Mucosa of gallbladder (tissue), 1 donor: ENCODE measurements at regions not wholly inside any gene's neighbourhood (a gene's known extent, or its start where the extent isn't known, plus 50 kb on each side); places are given as distances from the start of the nearest gene placed in this dataset.
"Not testable (repeated sequence)": the region's sequence is repeated elsewhere in the genome, so short reads cannot be mapped to it uniquely, and the experiment has no call there.

ENCODE experiments used
- DNase-seq: peaks from one replicate; pipeline ENCODE4 v3.0.0-alpha.2; 2020; ENCODE audit warnings: low spot score
- donor health status: DM: no; HTN: no; CAD: no.

GRCh38 chr1:184854496-184855140, 100.0 kb upstream of the EDEM3 start:
- DNase-seq, result no peak

GRCh38 chr1:184854036-184854435, 99.4 kb upstream of the EDEM3 start:
- no peak for DNase-seq

- DNase-seq, result no peak
Observed at GRCh38 chr1:184851822-184852746, 97.4 kb upstream of the EDEM3 start.

GRCh38 chr1:184843732-184844495, 89.3 kb upstream of the EDEM3 start:
- peak; percentile 35 for DNase-seq

- DNase-seq, result no peak
Observed at GRCh38 chr1:184840596-184840995, 85.9 kb upstream of the EDEM3 start.

- peak; percentile 28 for DNase-seq
Observed at GRCh38 chr1:184838504-184838951, 83.9 kb upstream of the EDEM3 start.

- no peak for DNase-seq
Observed at GRCh38 chr1:184836934-184837895, 82.6 kb upstream of the EDEM3 start.

GRCh38 chr1:184836141-184836540, 81.5 kb upstream of the EDEM3 start:
- DNase-seq, result no peak

GRCh38 chr1:184833994-184834393, 79.3 kb upstream of the EDEM3 start:
- not testable (repeated sequence) for DNase-seq

- no peak for DNase-seq
Observed at GRCh38 chr1:184832517-184832916, 77.9 kb upstream of the EDEM3 start.

- not testable (repeated sequence) for DNase-seq
Observed at GRCh38 chr1:184829496-184829895, 74.8 kb upstream of the EDEM3 start.

GRCh38 chr1:184828369-184828717, 73.7 kb upstream of the EDEM3 start:
- DNase-seq, result no peak

GRCh38 chr1:184827600-184828368, 73.1 kb upstream of the EDEM3 start:
- DNase-seq, result no peak

- DNase-seq, result no peak
Observed at GRCh38 chr1:184826001-184826400, 71.3 kb upstream of the EDEM3 start.

- DNase-seq, result no peak
Observed at GRCh38 chr1:184825571-184825970, 70.9 kb upstream of the EDEM3 start.

GRCh38 chr1:184824691-184825323, 70.1 kb upstream of the EDEM3 start:
- DNase-seq, result no peak

- DNase-seq, result no peak
Observed at GRCh38 chr1:184823080-184823479, 68.4 kb upstream of the EDEM3 start.

- no peak for DNase-seq
Observed at GRCh38 chr1:184822267-184822666, 67.6 kb upstream of the EDEM3 start.

GRCh38 chr1:184821658-184822057, 67.0 kb upstream of the EDEM3 start:
- DNase-seq, result no peak

GRCh38 chr1:184820956-184821355, 66.3 kb upstream of the EDEM3 start:
- DNase-seq, result no peak
